ENCODE measurements at regions not wholly inside any gene's neighbourhood (a gene's known extent, or its start where the extent isn't known, plus 50 kb on each side); places are given as distances from the start of the nearest gene placed in this dataset.

DNA sequence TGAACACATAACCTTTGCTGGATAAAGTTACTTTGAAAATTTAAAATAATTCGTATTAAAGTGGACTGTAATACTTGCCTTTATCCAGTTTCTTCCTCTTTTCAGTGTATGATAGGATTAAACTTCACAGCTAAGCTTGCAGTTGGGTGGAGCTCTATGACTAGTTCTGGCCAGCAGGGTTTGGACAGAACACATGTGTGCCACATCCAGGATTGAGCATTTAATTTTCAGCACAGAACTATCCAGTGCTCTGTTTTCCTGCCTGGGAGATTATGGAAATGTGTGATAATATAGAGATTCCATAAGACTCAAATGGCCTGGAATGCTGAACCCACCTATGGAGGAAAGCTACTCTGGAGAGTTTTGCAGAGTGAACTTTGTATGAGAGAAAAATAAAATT is 200.2 kb downstream of the OSR1 start:
- in situ Hi-C loops (cut with MboI), result no loop called here
- Histone ChIP-seq H3K4me3 (no peak overlapping the region), H3K9me3 (ENCODE audit: low read depth) (no peaks in the 10 kb centered on the region), H3K4me1 (ENCODE audit: insufficient read depth) (no peaks in the 10 kb centered on the region), H3K27ac (no peak overlapping the region), H4K20me1 (ENCODE audit: insufficient read depth) (no peaks in the 10 kb centered on the region), H3K9ac (no peak overlapping the region), H3K4me2 (ENCODE audit: unreplicated experiment) (no peak overlapping the region), H3K36me3 (ENCODE audit: low read depth) (0 out of 2 replicates have a peak, but pooled peaks cover 4% of the 10 kb centered on the region), H3K27me3 (replicated peaks; ENCODE audit: insufficient read depth) (no peaks in the 10 kb centered on the region), H2AFZ (no peak overlapping the region), H3K79me2 (ENCODE audit: insufficient read depth) (no peaks in the 10 kb centered on the region), H3F3A (ENCODE audit: insufficient read depth) (no peaks in the 10 kb centered on the region), H3K9me2 (ENCODE audit: insufficient read depth) (no peaks in the 10 kb centered on the region)
- 0 to 10% methylated on average over 1 of the region's 1 CpG for WGBS, 2 experiments (ENCODE audit: low coverage in 1 of 2, low lambda C conversion rate in 2 of 2, missing lambda C conversion rate in 2 of 2)
- TF ChIP-seq EZH2phosphoT487 (IDR thresholded peaks at IDR 0.05; ENCODE audit: insufficient read depth, low read depth), result no peak
- no peak for TF ChIP-seq EZH2 (IDR thresholded peaks at IDR 0.05; ENCODE audit: insufficient read depth, poor library complexity, severe bottlenecking)
- DNase-seq, result peak; percentile 46

DNA sequence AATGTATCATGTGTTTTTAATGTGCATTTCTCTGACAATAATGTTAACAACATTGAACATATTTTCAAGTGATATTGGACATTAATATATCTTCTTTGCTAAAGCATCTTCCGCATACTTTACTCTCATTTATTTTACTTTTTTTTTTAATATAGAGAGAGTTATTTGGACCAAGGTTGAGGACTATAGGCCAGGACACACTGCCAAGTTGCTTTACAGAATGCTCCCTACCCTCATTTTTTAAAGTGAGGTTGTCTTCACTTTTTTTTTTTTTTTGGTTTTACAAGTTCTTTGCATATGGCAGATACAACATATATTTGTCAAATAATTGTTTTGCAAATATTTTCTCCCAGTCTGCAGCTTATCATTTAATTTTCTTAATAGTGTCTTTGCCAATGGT is 201.8 kb downstream of the OSR1 start:
- no peaks in the 10 kb centered on the region for H3K9me2 ChIP-seq (ENCODE audit: insufficient read depth)
- no peaks in the 10 kb centered on the region for H3K9me3 ChIP-seq (ENCODE audit: low read depth)
- H2AFZ ChIP-seq, result no peak overlapping the region
- 0 out of 2 replicates have a peak, but pooled peaks cover 2% of the 10 kb centered on the region for H3K36me3 ChIP-seq (ENCODE audit: low read depth)
- TF ChIP-seq EZH2 (IDR thresholded peaks at IDR 0.05; ENCODE audit: insufficient read depth, poor library complexity, severe bottlenecking) (no peak), EZH2phosphoT487 (IDR thresholded peaks at IDR 0.05; ENCODE audit: insufficient read depth, low read depth) (no peak)
- in situ Hi-C loops (cut with MboI), result no loop called here
- H3K27ac ChIP-seq, result no peak overlapping the region
- no peak for DNase-seq
- 93 to 96% methylated on average over 1 of the region's 1 CpG for WGBS, 2 experiments (ENCODE audit: low coverage in 1 of 2, low lambda C conversion rate in 2 of 2, missing lambda C conversion rate in 2 of 2)
- no peak overlapping the region for H3K4me2 ChIP-seq (ENCODE audit: unreplicated experiment)
- H3K4me3 ChIP-seq, result no peak overlapping the region
- H3K4me1 ChIP-seq (ENCODE audit: insufficient read depth), result no peaks in the 10 kb centered on the region
- H3K27me3 ChIP-seq (replicated peaks; ENCODE audit: insufficient read depth), result no peaks in the 10 kb centered on the region
- no peaks in the 10 kb centered on the region for H3K79me2 ChIP-seq (ENCODE audit: insufficient read depth)
- H3K9ac ChIP-seq, result no peak overlapping the region
- no peaks in the 10 kb centered on the region for H3F3A ChIP-seq (ENCODE audit: insufficient read depth)
- no peaks in the 10 kb centered on the region for H4K20me1 ChIP-seq (ENCODE audit: insufficient read depth)

DNA sequence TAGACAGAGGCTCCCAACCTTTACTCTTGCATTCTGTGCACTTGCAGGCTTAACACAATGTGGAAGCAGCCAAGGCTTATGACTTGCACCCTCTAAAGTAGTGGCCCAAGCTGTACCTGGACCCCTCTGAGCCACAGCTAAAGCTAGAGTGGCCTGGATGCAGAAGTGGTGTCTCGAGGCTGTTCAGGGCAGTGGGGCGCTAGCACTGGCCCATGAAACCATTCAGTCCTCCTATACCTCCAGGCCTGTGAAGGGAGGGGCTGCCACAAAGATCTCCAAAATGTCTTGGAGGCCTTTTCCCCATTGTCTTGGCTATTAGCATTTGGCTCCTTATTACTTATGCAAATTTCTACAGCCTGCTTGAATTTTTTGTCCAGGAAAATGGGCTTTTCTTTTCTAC is 207.7 kb downstream of the OSR1 start:
- in situ Hi-C loops (cut with MboI), result no loop called here
- no peak overlapping the region for H2AFZ ChIP-seq
- WGBS, 2 experiments (ENCODE audit: low coverage in 1 of 2, low lambda C conversion rate in 2 of 2, missing lambda C conversion rate in 2 of 2), result 85 to 91% methylated on average over 2 of the region's 2 CpGs

DNA sequence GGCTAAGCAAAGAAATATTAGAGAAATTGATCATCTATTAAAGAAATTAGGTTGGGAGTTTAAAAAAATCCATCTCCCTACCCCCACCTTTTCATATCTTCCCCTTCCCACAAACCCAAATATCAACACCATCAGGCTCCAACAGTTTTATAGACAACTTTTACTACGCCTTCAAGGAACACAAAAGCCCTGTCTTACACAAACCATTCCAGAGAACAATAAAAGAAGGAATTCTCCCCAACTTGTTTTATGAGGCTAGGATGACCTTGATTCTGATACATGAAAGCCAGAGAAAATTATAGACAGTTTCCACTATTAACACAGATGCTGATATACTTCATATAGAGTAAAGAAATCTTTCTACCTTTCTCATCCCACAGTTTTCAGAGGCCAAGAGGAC is 211.6 kb downstream of the OSR1 start:
- in situ Hi-C loops (cut with MboI), result no loop called here
- H2AFZ ChIP-seq, result no peak overlapping the region
- H3K79me2 ChIP-seq (ENCODE audit: insufficient read depth), result no peaks in the 10 kb centered on the region
- H4K20me1 ChIP-seq (ENCODE audit: insufficient read depth), result no peaks in the 10 kb centered on the region
- H3F3A ChIP-seq (ENCODE audit: insufficient read depth), result no peaks in the 10 kb centered on the region
- H3K9ac ChIP-seq, result no peak overlapping the region
- no peak overlapping the region for H3K4me3 ChIP-seq
- peaks cover 10% of the 10 kb centered on the region; the same call in 1 of the 2 replicates for H3K4me1 ChIP-seq (ENCODE audit: insufficient read depth)
- H3K27ac ChIP-seq, result no peak overlapping the region
- H3K36me3 ChIP-seq (ENCODE audit: low read depth), result no peaks in the 10 kb centered on the region
- H3K9me2 ChIP-seq (ENCODE audit: insufficient read depth), result no peaks in the 10 kb centered on the region; the same call in 1 of the 2 replicates
- H3K9me3 ChIP-seq (ENCODE audit: low read depth), result no peaks in the 10 kb centered on the region
- DNase-seq, result no peak
- H3K27me3 ChIP-seq (replicated peaks; ENCODE audit: insufficient read depth), result no peaks in the 10 kb centered on the region
- TF ChIP-seq EZH2 (IDR thresholded peaks at IDR 0.05; ENCODE audit: insufficient read depth, poor library complexity, severe bottlenecking), result no peak
- WGBS, 2 experiments (ENCODE audit: low coverage in 1 of 2, low lambda C conversion rate in 2 of 2, missing lambda C conversion rate in 2 of 2), result 95 to 100% methylated on average over 1 of the region's 1 CpG
- no peak overlapping the region for H3K4me2 ChIP-seq (ENCODE audit: unreplicated experiment)

More for the DNA sequence above, 207.7 kb downstream of the OSR1 start:
- no peaks in the 10 kb centered on the region; the same call in 1 of the 2 replicates for H3K9me2 ChIP-seq (ENCODE audit: insufficient read depth)
- H4K20me1 ChIP-seq (ENCODE audit: insufficient read depth), result no peaks in the 10 kb centered on the region
- no peaks in the 10 kb centered on the region for H3K27me3 ChIP-seq (replicated peaks; ENCODE audit: insufficient read depth)
- H3K4me3 ChIP-seq, result no peak overlapping the region
- H3F3A ChIP-seq (ENCODE audit: insufficient read depth), result no peaks in the 10 kb centered on the region
- no peak for DNase-seq
- H3K9me3 ChIP-seq (ENCODE audit: low read depth), result no peaks in the 10 kb centered on the region
- no peaks in the 10 kb centered on the region for H3K4me1 ChIP-seq (ENCODE audit: insufficient read depth)
- H3K79me2 ChIP-seq (ENCODE audit: insufficient read depth), result no peaks in the 10 kb centered on the region
- H3K9ac ChIP-seq, result no peak overlapping the region
- H3K36me3 ChIP-seq (ENCODE audit: low read depth), result no peaks in the 10 kb centered on the region
- H3K4me2 ChIP-seq (ENCODE audit: unreplicated experiment), result no peak overlapping the region
- TF ChIP-seq EZH2 (IDR thresholded peaks at IDR 0.05; ENCODE audit: insufficient read depth, poor library complexity, severe bottlenecking) (no peak), EZH2phosphoT487 (IDR thresholded peaks at IDR 0.05; ENCODE audit: insufficient read depth, low read depth) (no peak)
- H3K27ac ChIP-seq, result no peak overlapping the region
